HG02759 (cell line): ENCODE measurements at regions not wholly inside any gene's neighbourhood (a gene's known extent, or its start where the extent isn't known, plus 50 kb on each side); places are given as distances from the start of the nearest gene placed in this dataset.
"Not testable (repeated sequence)": the region's sequence is repeated elsewhere in the genome, so short reads cannot be mapped to it uniquely, and the experiment has no call there.

Experiments used
- ATAC-seq: cut with Tn5 transposase; IDR thresholded peaks from one replicate; pipeline ENCODE4 v1.9.1; 2021; ENCODE audit warnings: mild to moderate bottlenecking, moderate library complexity; ENCODE audit not compliant: unreplicated experiment

DNA sequence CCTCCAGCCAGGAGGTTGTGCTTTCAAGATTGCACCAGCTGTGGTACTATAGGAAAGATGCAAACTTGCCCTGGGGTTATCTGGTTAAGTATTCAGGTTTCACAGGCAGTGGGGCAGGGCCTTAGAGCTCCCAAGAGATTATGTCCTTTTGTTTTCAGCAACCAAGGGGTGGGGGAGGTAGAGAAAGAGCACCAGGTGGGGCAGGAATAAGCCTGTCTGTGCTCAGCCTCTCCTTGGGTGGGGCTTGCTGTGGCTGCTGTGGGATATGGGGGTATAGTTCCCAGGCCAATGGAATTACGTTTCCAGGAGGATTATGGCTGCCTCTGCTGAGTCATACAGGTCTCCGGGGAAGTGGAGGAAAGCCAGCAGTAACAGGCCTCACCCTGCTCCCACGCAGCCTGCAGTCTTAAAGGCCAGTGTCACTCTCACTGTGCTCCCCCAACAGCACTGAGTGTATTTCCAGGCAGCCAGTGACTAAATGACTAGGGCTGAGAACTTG is 508.6 kb downstream of the RWDD3 start:
- ATAC-seq, result no peak

DNA sequence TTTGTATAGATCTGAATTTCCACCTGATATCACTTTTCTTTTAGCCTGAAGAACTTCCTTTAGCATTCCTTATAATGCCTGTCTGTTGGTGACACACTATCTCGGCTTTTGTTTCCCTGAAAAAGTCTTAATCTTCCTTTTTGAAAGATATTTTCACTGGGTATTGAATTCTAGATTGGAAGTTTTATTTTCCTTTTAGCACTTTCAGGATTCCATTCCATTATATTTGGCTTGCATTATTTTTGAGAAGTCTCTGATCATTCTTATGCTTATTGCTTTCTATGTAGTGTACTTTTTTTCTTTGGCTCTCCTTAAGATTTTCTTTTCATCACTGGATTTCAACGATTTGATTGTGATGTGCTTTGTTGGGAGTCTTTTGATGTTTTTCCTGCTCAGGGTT is 510.7 kb downstream of the RWDD3 start:
- no peak for ATAC-seq

DNA sequence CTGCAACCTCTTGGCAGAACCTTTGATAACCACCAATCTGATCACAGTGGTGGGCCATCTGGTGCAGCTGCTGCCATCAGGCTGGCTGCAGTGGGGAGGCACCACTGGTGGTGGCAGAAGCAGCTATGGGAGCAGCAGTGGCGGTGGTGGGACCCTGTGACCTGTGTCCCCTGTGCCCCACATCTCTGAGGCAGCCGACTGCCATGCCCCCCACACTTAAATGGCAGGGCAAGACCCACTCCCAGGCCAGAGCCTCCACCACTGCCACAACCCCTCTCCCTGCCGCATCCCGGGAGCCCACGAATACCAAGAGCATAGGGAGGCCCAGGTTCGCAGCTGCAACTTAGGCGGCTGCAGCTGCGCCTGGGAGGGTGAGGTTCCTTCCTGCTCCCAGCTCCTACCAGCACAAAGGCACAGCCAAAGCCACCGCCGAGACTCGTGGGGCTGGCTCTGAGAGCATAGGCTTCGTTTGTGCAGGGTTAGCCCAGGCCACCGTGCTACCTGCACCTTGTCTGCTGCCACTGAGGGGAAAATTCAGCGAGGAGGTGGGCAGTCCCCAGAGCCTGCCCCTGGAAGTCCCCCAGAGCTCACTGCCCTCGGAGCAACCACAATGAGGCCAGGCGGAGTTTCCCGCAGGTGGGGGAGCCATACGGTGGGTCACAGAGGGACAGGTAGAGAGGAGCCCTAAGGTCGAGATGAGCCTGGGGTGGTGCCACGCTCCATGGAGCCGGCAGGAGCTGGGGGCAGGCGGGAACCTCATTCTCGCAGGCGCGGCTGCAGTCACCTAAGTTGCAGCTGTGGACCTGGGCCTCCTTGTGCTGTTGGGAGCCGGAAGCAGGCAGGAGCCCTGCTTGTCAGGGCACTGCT is 518.7 kb downstream of the RWDD3 start:
- ATAC-seq, result no peak

DNA sequence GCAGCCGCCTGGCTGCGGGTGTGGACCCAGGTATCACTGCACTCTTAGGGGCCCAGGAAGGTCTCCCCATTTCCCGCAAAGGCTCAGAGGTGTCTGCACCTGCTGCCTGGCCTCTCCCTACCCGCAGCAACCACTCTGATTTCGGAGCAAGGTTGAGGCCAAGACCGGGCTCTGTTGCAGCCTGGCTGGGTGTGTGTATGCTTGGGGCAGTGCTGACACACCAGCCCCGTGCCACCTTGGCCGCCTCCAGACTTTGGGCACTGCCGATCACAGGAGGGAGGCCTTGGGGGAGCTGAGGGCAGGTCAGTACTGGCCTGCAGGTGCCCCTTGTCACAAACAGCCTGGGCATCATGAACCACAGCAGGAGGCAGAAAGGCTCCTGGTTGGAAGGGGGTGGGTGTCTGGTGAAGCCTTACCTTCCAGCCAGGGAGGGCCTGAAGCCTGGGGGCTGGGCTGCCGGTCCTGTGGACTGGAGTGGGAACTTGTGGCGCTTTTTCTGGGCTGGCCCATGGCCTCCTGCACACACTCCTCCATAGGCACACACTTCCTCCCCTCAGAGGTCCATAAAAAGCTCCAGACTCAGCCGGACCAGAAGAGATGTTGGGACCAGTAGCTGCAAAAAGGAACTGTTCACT is 519.5 kb downstream of the RWDD3 start:
- no peak for ATAC-seq

DNA sequence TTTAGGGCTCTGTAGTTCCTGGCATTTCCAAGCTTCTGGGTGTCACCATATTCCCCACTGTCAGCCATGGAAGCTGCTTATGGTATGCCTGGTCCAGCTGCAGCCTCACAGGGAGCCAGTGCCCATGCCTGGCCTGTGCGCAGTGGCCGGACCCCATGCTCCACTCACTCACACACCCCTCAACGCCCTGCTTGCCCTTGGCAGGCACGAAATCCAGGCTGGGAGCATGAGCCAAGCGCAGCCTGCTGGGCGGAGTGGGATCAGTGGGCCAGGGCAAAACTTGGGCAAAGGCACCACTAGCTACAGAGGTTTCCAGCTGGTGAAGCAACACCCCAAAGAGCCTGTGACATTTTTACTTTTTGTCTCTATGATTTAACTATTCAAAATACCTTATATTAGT is 520.4 kb downstream of the RWDD3 start:
- no peak for ATAC-seq

DNA sequence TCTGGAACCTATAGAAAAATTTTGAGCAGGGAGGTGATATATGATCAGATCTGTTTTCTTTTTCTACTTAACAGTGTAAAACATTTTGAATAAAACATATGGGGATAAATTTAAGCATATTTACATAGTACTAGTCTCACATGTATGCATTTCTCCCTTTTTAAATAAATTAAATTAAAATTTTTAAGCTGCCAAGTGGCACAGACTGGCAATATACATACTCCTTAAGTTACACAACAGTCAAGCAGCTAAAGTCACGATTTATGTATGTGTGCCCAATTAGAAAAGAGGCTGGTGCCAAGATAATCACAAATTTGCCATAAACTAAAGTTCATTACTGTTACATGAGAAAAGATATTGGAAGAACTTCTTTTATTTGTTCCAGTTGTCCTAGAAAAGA is 532.0 kb downstream of the RWDD3 start:
- ATAC-seq, result no peak

DNA sequence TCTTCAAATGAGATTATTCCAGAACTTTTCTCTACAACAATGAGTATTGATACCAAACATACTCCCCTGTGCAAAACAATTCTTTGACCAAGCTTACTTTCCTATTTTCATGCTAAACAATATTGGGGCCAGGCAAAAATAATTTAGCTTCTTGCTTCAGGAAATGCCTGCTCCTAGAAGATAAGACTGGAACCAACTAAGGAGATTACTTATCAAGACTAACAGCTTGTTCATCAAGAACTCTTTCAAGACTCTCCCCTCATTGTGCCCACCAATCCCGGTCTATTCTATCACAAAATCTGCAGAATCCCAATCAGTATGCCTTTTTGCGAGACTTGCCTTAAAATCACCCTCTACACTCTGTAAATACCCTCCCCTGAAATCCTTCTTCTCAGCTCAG is 536.6 kb downstream of the RWDD3 start:
- ATAC-seq, result no peak

DNA sequence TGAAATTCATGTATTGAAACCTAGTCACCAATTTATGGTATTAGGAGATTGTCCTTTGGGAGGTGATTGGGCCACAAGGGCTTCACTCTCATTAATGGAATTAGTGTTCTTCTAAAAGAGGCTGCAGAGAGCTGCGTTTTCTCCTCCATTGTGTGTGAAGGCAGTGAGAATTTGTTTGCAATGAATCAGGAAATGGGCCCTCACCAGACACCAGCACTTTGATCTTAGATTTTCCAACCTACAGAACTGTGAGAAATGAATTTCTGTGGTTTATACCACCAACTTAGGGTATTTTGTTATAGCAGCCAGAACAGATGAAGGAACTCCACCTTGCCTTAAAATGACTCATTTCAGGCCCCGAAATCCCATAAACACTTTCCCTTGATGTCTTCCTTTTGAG is 544.2 kb downstream of the RWDD3 start:
- no peak for ATAC-seq

DNA sequence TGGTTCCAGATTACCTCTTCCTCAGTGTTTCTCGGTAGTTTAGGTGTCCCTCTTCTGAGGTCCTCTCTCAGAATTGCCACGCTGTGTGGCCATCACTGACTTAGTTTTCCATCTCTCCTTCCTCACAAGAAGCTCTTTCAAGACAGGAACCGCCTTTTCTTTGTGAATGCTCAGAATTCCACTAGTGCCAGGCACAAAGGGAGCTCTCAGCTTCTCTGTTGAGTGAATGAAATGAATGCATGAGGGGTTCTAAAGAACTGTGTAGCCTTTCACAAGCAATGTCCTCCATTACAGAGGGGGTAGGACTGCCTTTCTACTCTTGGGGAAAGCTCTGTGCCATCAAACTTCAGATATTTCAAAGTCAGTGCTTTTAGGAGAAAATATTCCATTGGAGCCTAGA is 546.8 kb downstream of the RWDD3 start:
- no peak for ATAC-seq

DNA sequence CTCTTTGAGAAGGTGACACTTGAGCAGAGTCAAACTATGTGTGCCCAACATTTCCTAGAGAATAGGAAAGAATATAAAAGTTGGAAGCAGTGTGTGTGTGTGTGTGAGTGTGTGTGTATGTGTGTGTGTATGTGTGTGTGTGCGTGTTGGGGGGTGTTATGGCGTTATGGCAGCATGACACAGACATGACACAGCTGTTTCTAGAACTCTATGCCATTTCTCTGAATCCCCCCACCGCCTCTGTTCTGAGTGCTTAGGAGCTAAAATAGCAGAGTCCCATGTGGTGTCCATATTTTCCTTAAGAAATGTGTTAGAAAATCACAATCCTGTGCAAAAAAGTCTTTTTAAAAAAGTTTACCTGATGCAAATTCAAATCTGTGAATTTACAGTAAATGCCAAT is 556.1 kb downstream of the RWDD3 start:
- ATAC-seq, result no peak

DNA sequence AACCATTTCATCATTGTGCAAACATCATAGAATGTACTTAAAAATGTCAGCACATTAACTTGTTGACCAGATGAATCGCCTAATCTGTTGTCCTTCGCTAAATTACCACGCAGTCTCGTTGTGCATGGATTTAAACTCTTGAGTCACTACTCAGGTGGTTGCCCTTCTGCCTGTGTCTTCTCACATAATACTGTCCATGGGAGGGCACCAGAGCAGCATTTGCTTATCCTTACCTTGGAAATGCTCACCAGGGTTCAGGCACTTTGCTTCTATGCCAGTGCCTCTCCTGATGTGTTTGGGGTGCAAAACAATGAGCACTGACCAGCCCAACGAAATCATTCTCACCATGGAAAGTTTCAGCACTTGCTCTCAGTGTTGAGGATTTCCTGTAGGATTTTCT is 559.9 kb downstream of the RWDD3 start:
- no peak for ATAC-seq

DNA sequence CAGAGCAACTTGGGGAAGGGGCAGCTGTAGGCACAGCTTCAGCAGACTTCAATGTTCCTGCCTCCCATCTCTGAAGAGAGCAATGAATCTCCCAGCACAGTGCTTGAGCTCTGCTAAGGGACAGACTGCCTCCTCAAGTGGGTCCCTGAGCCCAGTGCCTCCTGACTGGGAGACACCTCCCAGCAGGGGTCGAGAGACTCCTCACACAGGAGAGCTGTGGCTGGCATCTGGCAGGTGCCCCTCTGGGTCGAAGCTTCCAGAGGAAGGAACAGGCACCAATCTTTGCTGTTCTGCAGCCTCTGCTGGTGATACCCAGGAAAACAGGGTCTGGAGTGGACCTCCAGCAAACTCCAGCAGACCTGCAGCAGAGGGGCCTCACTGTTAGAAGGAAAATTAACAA is 563.8 kb downstream of the RWDD3 start:
- not testable (repeated sequence) for ATAC-seq

DNA sequence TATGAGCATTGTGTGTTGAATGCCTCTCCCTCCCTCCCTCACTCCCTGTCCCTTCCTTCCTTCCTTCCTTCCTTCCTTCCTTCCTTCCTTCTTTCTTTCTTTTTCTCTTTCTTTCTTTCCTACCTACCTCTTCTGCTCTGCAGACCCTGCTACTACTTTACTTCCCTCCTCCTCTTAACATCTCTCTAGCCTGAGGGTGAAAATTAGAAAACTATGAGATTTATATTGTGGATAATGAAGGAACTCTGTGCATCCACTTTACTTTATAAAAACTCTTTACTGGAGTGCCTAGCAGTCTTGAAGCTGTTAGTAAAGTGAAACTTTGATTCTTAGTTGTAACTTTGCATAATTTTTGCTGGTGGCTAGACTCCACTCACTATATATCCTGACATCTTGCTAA is 572.2 kb downstream of the RWDD3 start:
- no peak for ATAC-seq

DNA sequence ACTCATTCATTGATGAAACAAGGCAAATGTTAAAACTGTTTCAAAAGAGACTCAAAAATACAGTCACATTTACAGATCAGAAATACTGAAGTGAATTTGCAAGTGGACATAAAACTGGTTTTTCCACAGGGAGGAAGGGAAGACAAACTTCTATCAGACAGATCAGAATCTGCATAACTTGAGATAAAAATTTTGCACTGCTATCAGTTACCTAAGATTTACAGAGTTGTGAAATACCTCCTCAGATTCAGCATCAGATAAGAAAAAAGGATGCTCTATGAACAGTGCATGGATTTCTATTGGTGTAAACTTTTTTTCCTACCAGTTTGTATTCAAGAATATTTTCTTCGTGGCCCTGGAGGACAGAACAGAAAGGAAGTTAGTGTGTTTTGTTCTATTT is 575.4 kb downstream of the RWDD3 start:
- no peak for ATAC-seq

DNA sequence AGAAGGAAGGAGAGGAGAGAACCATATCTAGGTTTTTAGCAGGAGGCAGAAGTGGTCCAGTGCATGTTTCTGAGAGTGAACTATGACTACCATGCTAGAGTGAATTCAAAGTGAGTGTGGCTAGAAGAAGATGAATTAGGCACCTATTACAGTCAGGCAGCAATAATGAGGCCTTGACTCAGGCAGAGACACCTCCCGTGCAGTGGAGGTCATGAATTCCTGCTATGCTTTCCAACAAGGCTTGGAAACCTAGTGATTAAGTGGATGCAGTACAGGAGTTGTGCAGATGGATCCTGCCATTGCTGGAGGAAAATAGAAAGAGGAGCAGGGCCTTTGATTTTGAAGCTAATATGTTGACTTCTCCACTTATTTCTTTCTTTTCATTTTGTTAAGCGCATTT is 581.5 kb downstream of the RWDD3 start:
- no peak for ATAC-seq

DNA sequence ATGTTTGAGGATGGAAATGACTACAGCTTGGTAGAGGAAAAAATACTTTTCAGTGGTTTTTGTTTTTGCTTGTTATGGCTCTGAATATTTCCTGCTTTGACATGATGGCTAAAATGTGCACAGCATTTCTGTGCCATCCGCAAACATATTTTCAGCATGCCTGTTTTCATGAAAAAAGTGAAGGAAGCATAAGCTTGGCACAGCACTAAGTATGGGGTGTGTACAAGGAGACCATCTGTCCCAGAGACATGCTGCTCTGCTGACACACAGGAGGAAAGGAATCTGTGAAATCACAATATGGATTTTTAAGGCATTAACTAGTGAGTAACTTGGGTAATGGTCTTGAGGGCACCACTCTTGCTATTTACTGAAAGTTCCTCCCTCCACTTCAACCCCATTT is 595.5 kb downstream of the RWDD3 start:
- no peak for ATAC-seq

DNA sequence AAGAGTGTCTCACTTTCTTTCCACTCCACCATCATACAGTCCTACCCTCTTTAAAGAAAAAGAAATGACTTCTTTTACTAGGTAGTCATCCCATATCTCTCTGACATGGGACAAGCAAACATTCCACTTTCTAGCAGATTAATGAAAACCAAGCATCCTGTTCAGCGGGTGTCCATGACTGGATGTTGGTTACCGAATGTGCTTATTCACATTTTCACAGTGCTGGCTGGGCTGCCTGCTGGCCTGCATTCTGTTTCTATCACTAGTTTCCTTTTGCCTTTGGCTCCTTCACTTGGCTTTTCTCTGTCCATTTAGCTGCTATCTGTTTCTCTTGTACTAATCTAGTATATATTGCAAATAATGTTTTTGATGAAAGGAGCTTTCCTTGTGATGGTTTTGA is 598.4 kb downstream of the RWDD3 start:
- ATAC-seq, result no peak

DNA sequence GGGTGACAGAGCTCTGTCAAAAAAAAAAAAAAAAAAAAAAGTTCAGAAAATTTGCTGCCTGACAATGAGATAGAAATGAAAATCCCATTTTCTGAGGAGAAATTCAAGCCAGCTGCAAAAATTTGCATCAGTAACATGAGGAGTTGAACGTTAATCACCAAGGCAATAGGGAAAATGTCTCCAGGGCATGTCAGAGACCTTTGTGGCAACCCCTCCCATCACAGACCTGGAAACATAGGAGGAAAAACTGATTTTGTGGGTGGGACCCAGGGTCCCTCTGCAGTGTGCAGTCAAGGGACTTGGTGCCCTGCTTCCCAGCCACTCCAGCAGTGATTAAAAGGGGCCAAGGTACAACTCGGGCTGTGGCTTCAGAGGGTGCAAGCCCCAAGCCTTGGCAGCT is 615.4 kb downstream of the RWDD3 start:
- ATAC-seq, result no peak

DNA sequence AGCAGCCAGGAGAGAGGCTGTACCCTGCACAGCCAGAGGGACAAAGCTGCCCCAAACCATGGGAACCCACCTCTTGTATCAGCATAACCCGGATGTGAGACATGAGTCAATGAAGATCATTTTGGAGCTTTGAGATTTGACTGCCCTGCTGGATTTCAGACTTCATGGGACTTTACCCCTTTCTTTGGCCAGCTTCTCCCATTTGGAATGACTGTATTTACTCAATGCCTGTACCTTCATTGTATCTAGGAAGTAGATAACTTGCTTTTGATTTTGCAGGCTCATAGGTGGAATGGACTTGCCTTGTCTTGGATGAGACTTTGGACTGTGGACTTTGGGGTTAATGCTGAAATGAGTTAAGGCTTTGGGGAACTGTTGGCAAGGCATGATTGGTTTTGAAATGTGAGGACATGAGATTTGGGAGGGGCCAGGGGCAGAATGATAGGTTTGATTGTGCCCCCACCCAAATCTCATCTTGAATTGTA is 616.2 kb downstream of the RWDD3 start:
- ATAC-seq, result no peak

DNA sequence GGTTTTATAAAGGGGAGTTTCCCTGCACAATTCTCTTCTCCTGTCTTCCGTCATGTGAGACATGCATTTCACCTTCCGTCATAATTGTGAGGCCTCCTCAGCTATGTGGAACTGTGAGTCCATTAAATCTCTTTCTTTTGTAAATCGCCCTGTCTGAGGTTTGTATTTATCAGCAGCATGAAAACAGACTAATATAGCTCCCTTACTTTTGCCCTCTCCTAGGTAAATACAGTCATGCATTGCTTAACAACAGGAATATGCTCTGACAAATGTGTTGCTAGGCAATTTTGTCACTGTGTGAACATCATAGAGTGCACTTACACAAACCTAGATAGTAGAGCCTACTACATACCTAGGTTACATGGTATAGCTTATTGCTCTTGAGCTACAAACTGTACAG is 616.8 kb downstream of the RWDD3 start:
- no peak for ATAC-seq

DNA sequence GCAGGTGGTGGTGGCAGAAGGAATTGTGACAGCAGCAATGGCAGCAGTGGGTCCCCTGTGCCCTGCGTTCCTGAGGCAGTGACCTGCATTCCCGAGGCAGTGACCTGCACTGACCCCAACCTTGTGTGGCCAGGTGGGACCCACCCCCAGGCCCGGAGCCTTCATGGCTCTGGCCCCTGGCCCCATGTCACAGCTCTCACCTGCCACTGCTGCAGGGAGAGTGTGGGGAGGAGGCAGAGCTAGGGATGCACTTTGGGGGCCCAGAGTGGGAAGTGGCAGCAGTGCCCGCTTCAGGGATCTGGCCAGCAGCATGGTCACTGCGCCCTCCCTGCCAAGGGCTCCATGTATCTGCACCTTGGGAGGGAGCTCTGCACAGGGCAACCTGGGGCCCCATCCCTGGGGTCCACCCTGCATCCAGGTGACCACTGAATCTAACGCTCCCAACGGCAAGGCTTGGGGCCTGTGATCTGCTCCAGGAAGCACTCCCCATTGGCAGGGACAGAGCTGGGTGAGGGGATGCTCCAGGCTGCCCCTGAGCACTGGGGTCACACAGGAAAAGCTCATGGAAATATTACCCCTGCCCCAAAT is 618.6 kb downstream of the RWDD3 start:
- ATAC-seq, result no peak

DNA sequence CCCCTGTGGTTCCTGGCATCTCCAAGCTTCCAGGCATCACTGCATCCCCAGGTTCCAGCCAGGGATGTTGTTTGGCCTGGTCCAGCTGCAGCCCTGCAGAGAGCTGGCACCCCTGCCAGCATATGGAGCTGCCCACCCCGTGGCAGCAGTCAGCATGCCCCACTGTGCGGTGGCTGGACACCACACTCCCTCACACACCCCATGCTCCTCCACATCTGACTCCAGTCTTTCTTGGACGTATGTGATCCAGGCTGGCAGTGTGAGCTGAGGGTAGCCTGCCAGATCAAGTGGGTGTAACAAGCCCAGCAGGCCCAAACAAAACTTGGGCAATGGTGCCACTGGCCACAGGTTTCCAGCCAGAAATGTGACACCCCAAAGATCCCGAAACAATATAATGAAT is 620.4 kb downstream of the RWDD3 start:
- ATAC-seq, result no peak
